NCI-H345 treated with DMSO at 0.1 percent for 48 hours (cell line): ENCODE measurements at regions not wholly inside any gene's neighbourhood (a gene's known extent, or its start where the extent isn't known, plus 50 kb on each side); places are given as distances from the start of the nearest gene placed in this dataset.
"Not testable (repeated sequence)": the region's sequence is repeated elsewhere in the genome, so short reads cannot be mapped to it uniquely, and the experiment has no call there.

Experiments
- DNase-seq: peaks from one replicate; lab custom pipeline; 2025; ENCODE audit not compliant: unreplicated experiment; lab: John Stamatoyannopoulos, UW

GRCh38 chr14:49250109-49250508 lies 336.1 kb downstream of the RPS29 start:
- DNase-seq, result no peak

GRCh38 chr14:49249022-49249421 lies 337.2 kb downstream of the RPS29 start:
- no peak for DNase-seq

- DNase-seq, result not testable (repeated sequence)
These were observed 342.4 kb downstream of the RPS29 start for GRCh38 chr14:49243777-49244176.

DNA sequence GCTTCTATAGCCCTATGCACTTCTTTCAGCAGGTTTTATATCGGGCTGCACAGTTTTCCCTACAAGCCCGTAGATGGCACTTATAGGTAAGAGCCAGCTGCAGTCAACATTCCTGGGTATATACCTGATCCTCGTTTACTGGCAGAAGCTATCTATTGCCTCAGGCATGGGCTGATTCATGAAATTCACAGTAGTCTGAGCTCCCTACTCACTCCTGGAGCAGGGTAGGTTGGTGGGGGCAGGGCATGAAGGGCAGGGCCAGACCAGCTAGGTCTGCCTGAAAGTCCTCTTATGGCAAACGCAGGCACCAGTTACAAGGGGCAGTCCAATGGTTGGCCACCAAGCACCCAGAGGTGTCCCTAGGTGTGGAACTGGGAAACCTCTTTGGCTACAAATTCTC lies 345.8 kb downstream of the RPS29 start:
- DNase-seq, result no peak

- no peak for DNase-seq
These were observed 357.6 kb downstream of the RPS29 start for GRCh38 chr14:49228552-49228951.

- DNase-seq, result no peak
These were observed 364.9 kb downstream of the RPS29 start for GRCh38 chr14:49221316-49221715.

DNA sequence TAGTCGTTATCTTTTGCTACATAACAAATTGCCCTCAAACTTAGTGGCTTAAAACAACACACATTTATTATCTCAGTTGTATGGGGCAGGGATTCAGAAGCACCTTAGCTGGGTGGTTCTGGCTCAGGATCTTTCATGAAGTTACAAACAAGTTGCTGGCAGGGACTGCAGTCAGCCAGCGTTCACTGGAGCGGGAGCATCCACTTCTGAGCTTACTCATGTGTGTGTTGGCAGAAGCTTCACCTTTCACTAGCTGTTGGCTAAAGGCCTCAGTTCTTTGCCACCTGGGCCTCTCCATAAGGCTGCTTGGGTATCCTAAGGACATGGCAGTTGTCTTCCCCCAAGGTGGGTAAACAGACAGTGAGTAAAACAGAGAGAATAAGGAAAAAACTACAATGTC lies 365.7 kb downstream of the RPS29 start:
- no peak for DNase-seq

- no peak for DNase-seq
These were observed 367.6 kb downstream of the RPS29 start for GRCh38 chr14:49218436-49219092.

DNA sequence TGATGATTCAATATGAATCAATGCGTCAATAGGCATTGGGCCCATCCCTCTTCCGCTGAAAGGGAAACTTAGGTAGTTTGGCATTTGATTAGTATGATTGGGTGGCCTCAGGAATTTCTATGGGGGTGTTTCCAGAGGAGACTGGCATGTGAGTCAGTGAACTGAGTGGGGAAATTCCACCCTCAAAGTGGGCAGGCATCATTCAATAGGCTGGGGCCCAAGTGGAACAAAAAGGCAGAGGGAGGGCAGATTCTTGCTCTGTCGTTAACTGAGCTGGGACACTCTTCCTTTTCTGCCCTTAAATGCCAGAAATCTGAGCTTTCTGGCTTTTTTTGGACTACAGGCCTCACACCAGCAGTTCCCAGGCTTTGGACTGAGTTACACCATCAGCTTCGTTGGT lies 373.5 kb downstream of the RPS29 start:
- no peak for DNase-seq

GRCh38 chr14:49209416-49209815 lies 376.8 kb downstream of the RPS29 start:
- DNase-seq, result no peak

DNA sequence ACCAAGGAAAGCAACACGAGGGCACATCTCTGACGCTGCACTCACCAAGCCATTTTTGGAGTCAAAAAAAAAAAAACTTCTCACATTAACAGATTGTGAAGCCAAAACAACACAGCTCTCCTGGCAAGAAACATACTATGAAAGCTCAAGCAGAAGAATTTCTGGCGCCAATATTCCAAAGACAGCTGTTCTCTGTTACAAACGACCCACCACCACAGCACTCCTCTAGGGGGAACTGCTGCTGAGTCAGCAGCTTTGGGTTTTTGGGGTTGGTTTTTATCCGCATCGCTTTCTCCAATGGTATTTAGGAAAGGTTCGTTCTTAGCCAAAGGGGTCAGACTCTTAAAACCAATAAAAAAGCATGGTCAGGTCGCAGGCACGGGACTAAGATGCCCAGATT lies 379.4 kb downstream of the RPS29 start:
- DNase-seq, result no peak

GRCh38 chr14:49203676-49204075 lies 382.5 kb downstream of the RPS29 start:
- no peak for DNase-seq

DNA sequence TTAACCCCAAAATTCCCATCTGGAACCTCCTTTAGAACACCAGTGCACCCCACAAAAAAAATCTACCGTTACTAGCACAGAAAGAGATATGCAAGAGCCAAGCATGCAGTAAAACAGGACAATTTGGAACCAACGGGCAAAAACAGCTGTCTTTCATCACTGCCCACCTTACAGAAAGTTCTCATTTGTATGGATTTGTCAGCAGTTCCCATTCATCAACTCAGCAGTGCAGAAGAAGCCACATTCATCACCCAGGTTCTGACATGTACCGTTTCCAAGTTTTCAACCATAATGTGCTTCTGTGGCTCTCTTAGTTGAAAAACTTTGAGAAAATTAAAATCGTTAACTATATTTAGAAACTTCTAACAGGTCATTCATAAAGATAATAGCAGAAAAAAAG lies 387.0 kb downstream of the RPS29 start:
- DNase-seq, result no peak

GRCh38 chr14:49196327-49196726 lies 389.9 kb downstream of the RPS29 start:
- DNase-seq, result no peak

DNA sequence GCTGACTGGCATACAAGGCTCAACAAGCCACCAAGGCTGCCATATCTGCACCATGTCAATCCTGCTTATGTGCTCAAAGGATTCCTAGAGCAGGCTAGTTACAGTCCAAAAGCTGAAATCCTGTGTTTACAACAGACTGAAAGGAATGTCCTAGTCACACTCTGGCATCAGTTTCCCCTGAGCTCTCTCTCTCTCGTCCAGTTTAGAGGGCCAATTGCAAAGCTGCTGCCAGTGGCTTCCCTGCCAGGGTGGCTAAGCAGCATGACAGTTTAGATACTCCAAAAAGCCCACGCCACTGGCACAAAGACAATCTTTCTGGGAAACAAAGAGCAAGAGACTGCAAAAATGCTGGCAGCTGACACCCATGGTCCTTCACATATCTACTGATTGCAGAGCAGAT lies 392.1 kb downstream of the RPS29 start:
- no peak for DNase-seq

DNA sequence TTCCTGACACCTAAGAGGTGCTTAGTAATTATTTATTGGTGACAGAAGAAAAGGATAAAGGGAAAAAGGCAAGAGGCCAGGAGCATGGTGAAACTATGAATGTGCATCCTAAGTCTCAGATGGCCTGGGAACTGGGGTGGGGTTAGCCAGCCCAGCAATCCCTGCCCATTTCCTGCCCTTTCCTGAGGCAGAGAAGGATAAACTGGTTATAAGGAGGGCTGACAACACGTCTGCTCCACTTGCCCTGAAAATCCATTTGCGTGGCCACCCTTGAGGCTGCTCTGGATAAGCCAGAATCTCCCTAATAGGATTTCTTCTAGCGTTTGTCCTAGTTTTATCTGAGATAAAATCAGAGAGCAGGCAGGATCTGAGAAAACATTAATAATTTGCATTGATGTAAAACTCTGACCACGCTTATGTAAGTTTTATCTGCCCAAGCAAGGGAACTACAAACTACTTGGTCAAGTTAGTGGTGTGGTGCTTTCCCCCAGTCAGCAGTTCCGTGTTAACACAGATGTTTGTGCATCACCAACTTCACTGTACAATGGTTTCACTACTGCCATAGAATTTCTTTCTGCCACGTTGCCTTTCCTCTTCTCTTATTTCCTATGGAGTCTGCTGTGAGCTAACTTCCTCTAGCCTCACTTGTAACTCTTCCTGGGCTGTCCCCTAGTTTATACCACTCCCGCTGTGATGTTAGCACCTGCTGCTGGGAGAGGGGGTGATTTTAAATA lies 392.7 kb downstream of the RPS29 start:
- no peak for DNase-seq

DNA sequence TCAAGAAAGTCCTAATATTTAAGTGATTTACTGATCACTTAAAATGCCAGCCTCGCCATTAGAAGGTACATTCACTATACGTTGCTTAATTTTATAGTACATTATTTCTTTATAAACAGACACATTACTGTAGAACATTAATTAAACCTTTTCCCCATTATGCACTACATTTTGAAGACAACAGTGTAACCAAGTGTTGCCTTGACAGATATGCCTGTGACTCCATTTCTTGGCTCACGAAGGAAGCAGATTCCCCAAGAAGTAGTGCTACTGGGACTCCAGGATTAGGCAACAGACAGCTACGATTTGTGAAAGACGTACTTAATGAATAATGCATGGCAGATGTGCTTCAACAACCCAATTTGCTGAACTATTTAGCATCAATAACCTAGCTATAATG lies 394.8 kb downstream of the RPS29 start:
- no peak for DNase-seq

DNA sequence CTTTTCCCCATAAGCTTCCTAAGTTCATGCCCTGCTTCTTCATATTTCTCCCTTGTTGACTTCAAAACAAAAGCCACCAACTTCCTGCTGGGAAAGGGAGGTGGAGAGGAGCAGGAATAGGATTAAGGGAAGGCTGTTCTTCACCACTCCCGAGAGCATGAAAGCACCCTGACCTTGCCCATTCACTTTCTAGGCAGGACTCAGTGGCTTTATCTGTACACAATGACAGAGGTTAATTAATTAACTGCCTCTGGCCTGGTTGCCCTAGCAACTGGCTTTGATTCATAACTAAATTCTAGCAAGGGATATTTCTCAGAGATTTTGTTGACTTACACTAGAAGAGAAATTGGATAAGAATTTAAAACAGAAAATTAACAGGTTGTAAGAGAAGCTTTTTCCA lies 396.8 kb downstream of the RPS29 start:
- no peak for DNase-seq

DNA sequence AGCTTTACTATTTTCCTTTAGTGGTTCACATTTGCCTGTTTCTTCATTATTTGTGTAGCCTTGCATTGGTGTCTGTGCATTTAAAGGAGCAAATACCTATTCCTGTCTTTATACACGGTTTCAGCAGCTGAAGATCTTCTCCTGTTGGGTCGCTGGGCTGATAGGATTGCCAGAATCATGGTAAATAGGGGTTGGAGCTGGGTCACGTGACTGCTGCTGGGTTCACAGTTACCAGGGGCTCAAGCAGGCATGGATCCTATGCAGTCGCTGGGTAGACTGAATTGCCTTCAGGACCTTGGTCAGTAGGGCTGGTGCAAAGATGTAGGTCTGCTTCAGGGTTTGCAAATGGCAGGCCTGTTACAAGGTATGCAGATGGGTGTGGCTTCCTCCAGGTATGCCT lies 398.4 kb downstream of the RPS29 start:
- no peak for DNase-seq

DNA sequence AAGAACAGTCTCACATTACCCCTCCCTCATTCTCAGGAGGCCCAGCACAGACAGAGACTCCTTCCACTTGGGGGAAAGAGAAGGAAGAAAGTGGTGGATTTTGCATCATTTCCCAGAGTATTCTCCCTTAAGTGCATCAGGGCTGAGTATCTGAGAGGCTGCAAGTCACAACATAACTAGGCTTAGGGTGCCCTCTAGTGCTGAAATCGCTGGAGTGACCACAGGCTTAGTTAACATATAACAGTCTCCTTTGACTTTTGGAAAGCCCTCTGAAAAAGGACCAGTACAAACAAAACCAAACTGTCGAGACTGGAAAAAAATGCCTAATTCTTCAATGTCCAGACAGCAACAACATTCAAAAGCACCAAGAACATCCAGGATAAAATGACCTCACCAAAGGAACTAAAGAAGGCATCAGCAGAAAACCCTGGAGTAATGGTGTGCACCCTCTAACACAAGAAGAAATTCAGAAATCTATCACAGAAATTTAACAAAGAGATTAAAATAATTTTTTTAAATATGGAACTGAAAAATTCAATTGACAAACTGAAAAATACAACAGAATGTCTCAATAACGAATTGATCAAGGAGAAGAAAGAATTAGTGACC lies 412.3 kb downstream of the RPS29 start:
- DNase-seq, result peak; percentile 72

- no peak for DNase-seq
These were observed 422.1 kb downstream of the RPS29 start for GRCh38 chr14:49164074-49164473.

DNA sequence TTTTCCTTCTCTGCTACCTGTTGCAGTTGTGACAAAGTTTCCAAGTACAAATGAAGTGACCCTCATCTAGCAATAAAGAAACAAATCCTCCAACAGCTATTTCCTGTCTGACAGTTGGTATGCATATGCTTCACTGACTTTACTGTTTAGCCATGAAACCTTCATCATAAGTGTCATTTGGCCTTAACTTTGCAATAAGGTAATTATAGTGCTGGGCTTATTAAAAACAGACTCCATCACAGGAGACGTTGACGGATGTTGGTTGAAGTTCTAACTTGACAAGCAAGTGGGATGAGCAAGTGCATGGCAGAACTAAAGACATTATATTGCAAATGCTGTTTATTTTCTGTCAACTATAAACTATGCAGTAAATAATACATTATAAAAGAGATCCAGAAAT lies 425.2 kb downstream of the RPS29 start:
- DNase-seq, result no peak
